Small intestine (tissue), 7 donors: ENCODE measurements at regions not wholly inside any gene's neighbourhood (a gene's known extent, or its start where the extent isn't known, plus 50 kb on each side); places are given as distances from the start of the nearest gene placed in this dataset.
"Not testable (repeated sequence)": the region's sequence is repeated elsewhere in the genome, so short reads cannot be mapped to it uniquely, and the experiment has no call there.

Source experiments
- DNase-seq, 2 donors: peaks; one replicate each; pipeline versions ENCODE4 v3.0.0 to v3.0.0-alpha.2; 2013
- FAIRE-seq: peaks from 2 replicates; lab custom pipeline; 2012; peaks lifted over from hg19 to GRCh38; lab: Jason Lieb, UNC
- H3K27ac ChIP-seq, 3 donors: one replicate each; pipeline ENCODE4 v1.5.1; 2013; ENCODE audit warnings: low read length in 2 of 3, mild to moderate bottlenecking in 2 of 3, control low read depth in 1 of 3, inconsistent platforms in 1 of 3, low read depth in 1 of 3, moderate library complexity in 1 of 3
- H3K27me3 ChIP-seq, 3 donors: one replicate each; pipeline ENCODE4 v1.6.1; 2013; ENCODE audit warnings: low read length in 3 of 3, inconsistent platforms in 1 of 3; ENCODE audit not compliant: control insufficient read depth in 3 of 3, insufficient read depth in 3 of 3
- H3K36me3 ChIP-seq, 3 donors: one replicate each; pipeline ENCODE4 v1.6.1; 2013; ENCODE audit warnings: low read length in 3 of 3, inconsistent platforms in 1 of 3, low read depth in 1 of 3, mild to moderate bottlenecking in 1 of 3, moderate library complexity in 1 of 3; ENCODE audit not compliant: control insufficient read depth in 3 of 3, insufficient read depth in 2 of 3
- H3K4me1 ChIP-seq, 3 donors: one replicate each; pipeline ENCODE4 v1.6.1; 2013; ENCODE audit warnings: low read length in 2 of 3, inconsistent platforms in 1 of 3, low read depth in 1 of 3, mild to moderate bottlenecking in 1 of 3, moderate library complexity in 1 of 3; ENCODE audit not compliant: control insufficient read depth in 3 of 3, insufficient read depth in 2 of 3
- H3K4me3 ChIP-seq, 3 donors: one replicate each; pipeline ENCODE4 v1.5.1; 2013; ENCODE audit warnings: low read length in 3 of 3, control low read depth in 1 of 3, inconsistent platforms in 1 of 3, low read depth in 1 of 3, mild to moderate bottlenecking in 1 of 3, moderate library complexity in 1 of 3
- H3K9me3 ChIP-seq, 2 donors: one replicate each; pipeline ENCODE4 v1.6.1; 2013; ENCODE audit warnings: low read depth in 1 of 2, low read length in 1 of 2; ENCODE audit not compliant: control insufficient read depth in 2 of 2, insufficient read depth in 1 of 2
- WGBS, 3 donors: extraction: QIAGEN DNeasy Blood & Tissue Kit; methylation state at CpG; one replicate each; pipeline ENCODE4 v1.1.7; 2013; 5-methylcytosine and 5-hydroxymethylcytosine counted together
- donor health status: healthy with polysubstance abuse.
- donor health status: control.
- donor health status: control.
- donor health status: Bipolar disorder and iron deficiency.
- donor health status: healthy.

GRCh38 chr18:11464129-11464528, 145.3 kb upstream of the SLC35G4 start:
- Histone ChIP-seq H3K36me3 (no peaks in the 10 kb centered on the region), H3K27ac (no peak overlapping the region), H3K27me3 (no peaks in the 10 kb centered on the region), H3K4me3 (no peak overlapping the region), H3K9me3 (no peaks in the 10 kb centered on the region), H3K4me1 (no peaks in the 10 kb centered on the region)
- DNase-seq: no peak
- no peak for FAIRE-seq
- WGBS, 3 donors: 83 to 92% (median 88%) methylated on average over 2 of the region's 2 CpGs

GRCh38 chr18:11458447-11458846, 150.9 kb upstream of the SLC35G4 start:
- WGBS, 3 donors: 69 to 85% (median 73%) methylated on average over 3 of the region's 3 CpGs
- DNase-seq (no peak), FAIRE-seq (no peak)
- H3K27ac ChIP-seq: no peak overlapping the region
- H3K4me1 ChIP-seq: no peaks in the 10 kb centered on the region
- H3K36me3 ChIP-seq: no peaks in the 10 kb centered on the region
- no peak overlapping the region for H3K4me3 ChIP-seq
- H3K27me3 ChIP-seq: no peaks in the 10 kb centered on the region
- H3K9me3 ChIP-seq: peaks cover 0 to 2% of the 10 kb centered on the region in 2 donors

- not testable (repeated sequence) for H3K9me3 ChIP-seq, H3K27me3 ChIP-seq, H3K4me1 ChIP-seq, H3K36me3 ChIP-seq, H3K27ac ChIP-seq, DNase-seq, H3K4me3 ChIP-seq, FAIRE-seq
- WGBS, 3 donors: 74 to 91% (median 84%) methylated on average over 3 of the region's 3 CpGs
Measured at GRCh38 chr18:11457853-11458252, 151.5 kb upstream of the SLC35G4 start.

GRCh38 chr18:11454040-11454439, 155.4 kb upstream of the SLC35G4 start:
- H3K36me3 ChIP-seq: no peaks in the 10 kb centered on the region
- H3K4me1 ChIP-seq: no peaks in the 10 kb centered on the region
- no peak overlapping the region for H3K27ac ChIP-seq
- H3K4me3 ChIP-seq: no peak overlapping the region
- peaks cover 0 to 2% of the 10 kb centered on the region in 2 donors for H3K9me3 ChIP-seq
- no peaks in the 10 kb centered on the region for H3K27me3 ChIP-seq
- WGBS, 3 donors: 77 to 87% (median 82%) methylated on average over 5 of the region's 5 CpGs
- FAIRE-seq: no peak
- DNase-seq: no peak

- H3K27ac ChIP-seq, H3K9me3 ChIP-seq: not testable (repeated sequence)
- WGBS, 3 donors: 82 to 93% (median 87%) methylated on average over 4 of the region's 4 CpGs
Measured at GRCh38 chr18:11444169-11444568, 165.2 kb upstream of the SLC35G4 start.

GRCh38 chr18:11437046-11437445, 172.3 kb upstream of the SLC35G4 start:
- Histone ChIP-seq H3K36me3 (no peaks in the 10 kb centered on the region), H3K27me3 (peaks cover 0 to 3% (median 0%) of the 10 kb centered on the region in 3 donors), H3K4me1 (no peaks in the 10 kb centered on the region), H3K9me3 (peaks cover 0 to 5% of the 10 kb centered on the region in 2 donors), H3K27ac (no peak overlapping the region), H3K4me3 (no peak overlapping the region)
- FAIRE-seq (no peak), DNase-seq (no peak)
- WGBS, 3 donors: 37 to 47% (median 46%) methylated on average over 2 of the region's 2 CpGs

More at GRCh38 chr18:11444169-11444568, 165.2 kb upstream of the SLC35G4 start:
- H3K36me3 ChIP-seq, H3K4me3 ChIP-seq, H3K27me3 ChIP-seq, DNase-seq, H3K4me1 ChIP-seq, FAIRE-seq: not testable (repeated sequence)

- 93 to 94% (median 94%) methylated on average over 29 to 36 of the region's 36 CpGs for WGBS, 3 donors
- Histone ChIP-seq H3K27ac (no peak overlapping the region), H3K9me3 (peaks cover 0 to 6% of the 10 kb centered on the region in 2 donors), H3K4me3 (no peak overlapping the region), H3K36me3 (no peaks in the 10 kb centered on the region), H3K27me3 (no peaks in the 10 kb centered on the region), H3K4me1 (no peaks in the 10 kb centered on the region)
- DNase-seq (no peak), FAIRE-seq (no peak)
Measured at GRCh38 chr18:11432360-11432811, 177.0 kb upstream of the SLC35G4 start.

GRCh38 chr18:11429876-11430275, 179.5 kb upstream of the SLC35G4 start:
- FAIRE-seq (no peak), DNase-seq (no peak)
- WGBS, 3 donors: 65 to 87% (median 87%) methylated on average over 2 of the region's 2 CpGs
- Histone ChIP-seq H3K4me1 (no peaks in the 10 kb centered on the region), H3K27ac (no peak overlapping the region), H3K9me3 (peaks cover 0 to 6% of the 10 kb centered on the region in 2 donors), H3K27me3 (no peaks in the 10 kb centered on the region), H3K4me3 (no peak overlapping the region), H3K36me3 (no peaks in the 10 kb centered on the region)

GRCh38 chr18:11425211-11425610, 184.2 kb upstream of the SLC35G4 start:
- H3K27me3 ChIP-seq: no peaks in the 10 kb centered on the region
- no peak overlapping the region for H3K27ac ChIP-seq
- H3K36me3 ChIP-seq: no peaks in the 10 kb centered on the region
- no peaks in the 10 kb centered on the region for H3K9me3 ChIP-seq
- no peak for DNase-seq
- no peaks in the 10 kb centered on the region for H3K4me1 ChIP-seq
- WGBS, 3 donors: 84 to 85% (median 85%) methylated on average over 7 of the region's 7 CpGs
- no peak overlapping the region for H3K4me3 ChIP-seq
- no peak for FAIRE-seq
